ENCODE measurements at regions not wholly inside any gene's neighbourhood (a gene's known extent, or its start where the extent isn't known, plus 50 kb on each side); places are given as distances from the start of the nearest gene placed in this dataset.

DNA sequence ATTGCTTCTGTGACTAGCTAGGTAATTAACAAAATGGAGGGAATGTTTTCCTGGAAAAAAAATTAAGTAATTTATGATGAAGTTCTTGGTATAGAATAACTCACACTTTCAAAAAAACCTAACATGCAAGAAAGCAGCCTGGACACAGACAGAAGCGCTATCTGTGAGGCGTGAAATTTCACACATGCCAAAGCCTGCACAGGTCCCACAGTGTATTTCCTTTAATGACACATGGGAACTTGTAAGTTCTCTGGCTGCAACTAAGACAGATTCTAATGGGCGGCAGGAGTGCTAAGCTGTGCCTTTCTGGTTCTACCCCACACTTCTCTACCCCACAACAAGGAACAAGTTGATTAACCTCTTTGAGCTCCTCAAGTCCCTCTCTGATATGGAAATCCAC, 84.9 kb upstream of the NEO1 start:
- TF ChIP-seq, protein P1, sequence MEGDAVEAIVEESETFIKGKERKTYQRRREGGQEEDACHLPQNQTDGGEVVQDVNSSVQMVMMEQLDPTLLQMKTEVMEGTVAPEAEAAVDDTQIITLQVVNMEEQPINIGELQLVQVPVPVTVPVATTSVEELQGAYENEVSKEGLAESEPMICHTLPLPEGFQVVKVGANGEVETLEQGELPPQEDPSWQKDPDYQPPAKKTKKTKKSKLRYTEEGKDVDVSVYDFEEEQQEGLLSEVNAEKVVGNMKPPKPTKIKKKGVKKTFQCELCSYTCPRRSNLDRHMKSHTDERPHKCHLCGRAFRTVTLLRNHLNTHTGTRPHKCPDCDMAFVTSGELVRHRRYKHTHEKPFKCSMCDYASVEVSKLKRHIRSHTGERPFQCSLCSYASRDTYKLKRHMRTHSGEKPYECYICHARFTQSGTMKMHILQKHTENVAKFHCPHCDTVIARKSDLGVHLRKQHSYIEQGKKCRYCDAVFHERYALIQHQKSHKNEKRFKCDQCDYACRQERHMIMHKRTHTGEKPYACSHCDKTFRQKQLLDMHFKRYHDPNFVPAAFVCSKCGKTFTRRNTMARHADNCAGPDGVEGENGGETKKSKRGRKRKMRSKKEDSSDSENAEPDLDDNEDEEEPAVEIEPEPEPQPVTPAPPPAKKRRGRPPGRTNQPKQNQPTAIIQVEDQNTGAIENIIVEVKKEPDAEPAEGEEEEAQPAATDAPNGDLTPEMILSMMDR (IDR thresholded peaks at IDR 0.05): no peak
- TF ChIP-seq POLR2A (IDR thresholded peaks at IDR 0.05): no peak

Data from body of pancreas (tissue), 4 donors.